ENCODE measurements at regions not wholly inside any gene's neighbourhood (a gene's known extent, or its start where the extent isn't known, plus 50 kb on each side); places are given as distances from the start of the nearest gene placed in this dataset.

DNA sequence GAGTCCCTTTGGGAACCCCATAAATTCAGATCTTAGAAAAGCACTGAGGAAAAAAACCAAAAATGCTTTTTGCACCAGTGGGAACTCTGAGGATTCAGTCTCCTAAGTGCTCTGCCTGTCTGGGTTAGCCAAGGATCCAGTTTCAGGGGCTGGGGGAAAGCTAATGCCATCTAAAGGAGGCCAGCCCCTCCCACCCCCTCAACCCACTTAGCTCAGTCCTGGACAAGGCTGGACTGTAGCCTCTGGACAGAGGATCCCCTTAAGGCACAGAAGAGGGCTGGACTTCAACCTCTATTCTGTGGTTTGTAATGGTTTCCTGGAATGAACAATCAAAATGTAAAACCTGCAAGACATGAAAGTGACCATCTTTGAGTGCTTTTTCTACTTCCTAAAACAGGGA lies 356.1 kb upstream of the ZFHX3 start:
- Histone ChIP-seq H3K9me3 (ENCODE audit: control insufficient read depth, insufficient read depth, low read depth, low read length) (no peaks in the 10 kb centered on the region), H3K4me3 (ENCODE audit: low read depth in 2 of 2, low read length in 2 of 2) (no peak overlapping the region), H3K27ac (ENCODE audit: low read length) (no peak overlapping the region), H3K27me3 (ENCODE audit: control insufficient read depth, insufficient read depth, low read length) (no peaks in the 10 kb centered on the region; the same call in 1 of the 2 replicates), H3K4me1 (ENCODE audit: control insufficient read depth, insufficient read depth, low read length) (no peaks in the 10 kb centered on the region), H3K36me3 (ENCODE audit: control insufficient read depth, insufficient read depth, low read length) (no peaks in the 10 kb centered on the region)
- ChIA-PET POLR2A (no interaction called here), CTCF (no interaction called here)
- intact Hi-C loops (cut with micrococcal nuclease; ENCODE audit: unreplicated experiment) (no loop called here), in situ Hi-C loops (cut with HindIII; ENCODE audit: low pct_unique_long_range_greater_than_20kb, low sequenced_read_pairs) (no loop called here)
- BruUV-seq (replicated peaks): no TSS peak
- DNase-seq (ENCODE audit: low read depth, low spot score) (no peak), ATAC-seq (no peak)
- no peak for TF ChIP-seq TCF7L2 (IDR thresholded peaks at IDR 0.05; ENCODE audit: low read depth, low read length)
- TF ChIP-seq, protein P1, sequence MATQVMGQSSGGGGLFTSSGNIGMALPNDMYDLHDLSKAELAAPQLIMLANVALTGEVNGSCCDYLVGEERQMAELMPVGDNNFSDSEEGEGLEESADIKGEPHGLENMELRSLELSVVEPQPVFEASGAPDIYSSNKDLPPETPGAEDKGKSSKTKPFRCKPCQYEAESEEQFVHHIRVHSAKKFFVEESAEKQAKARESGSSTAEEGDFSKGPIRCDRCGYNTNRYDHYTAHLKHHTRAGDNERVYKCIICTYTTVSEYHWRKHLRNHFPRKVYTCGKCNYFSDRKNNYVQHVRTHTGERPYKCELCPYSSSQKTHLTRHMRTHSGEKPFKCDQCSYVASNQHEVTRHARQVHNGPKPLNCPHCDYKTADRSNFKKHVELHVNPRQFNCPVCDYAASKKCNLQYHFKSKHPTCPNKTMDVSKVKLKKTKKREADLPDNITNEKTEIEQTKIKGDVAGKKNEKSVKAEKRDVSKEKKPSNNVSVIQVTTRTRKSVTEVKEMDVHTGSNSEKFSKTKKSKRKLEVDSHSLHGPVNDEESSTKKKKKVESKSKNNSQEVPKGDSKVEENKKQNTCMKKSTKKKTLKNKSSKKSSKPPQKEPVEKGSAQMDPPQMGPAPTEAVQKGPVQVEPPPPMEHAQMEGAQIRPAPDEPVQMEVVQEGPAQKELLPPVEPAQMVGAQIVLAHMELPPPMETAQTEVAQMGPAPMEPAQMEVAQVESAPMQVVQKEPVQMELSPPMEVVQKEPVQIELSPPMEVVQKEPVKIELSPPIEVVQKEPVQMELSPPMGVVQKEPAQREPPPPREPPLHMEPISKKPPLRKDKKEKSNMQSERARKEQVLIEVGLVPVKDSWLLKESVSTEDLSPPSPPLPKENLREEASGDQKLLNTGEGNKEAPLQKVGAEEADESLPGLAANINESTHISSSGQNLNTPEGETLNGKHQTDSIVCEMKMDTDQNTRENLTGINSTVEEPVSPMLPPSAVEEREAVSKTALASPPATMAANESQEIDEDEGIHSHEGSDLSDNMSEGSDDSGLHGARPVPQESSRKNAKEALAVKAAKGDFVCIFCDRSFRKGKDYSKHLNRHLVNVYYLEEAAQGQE (IDR thresholded peaks at IDR 0.05; ENCODE audit: insufficient read depth in 1 of 2, low read depth in 2 of 2, low read length in 1 of 2): no peak
- TF ChIP-seq, protein P2, sequence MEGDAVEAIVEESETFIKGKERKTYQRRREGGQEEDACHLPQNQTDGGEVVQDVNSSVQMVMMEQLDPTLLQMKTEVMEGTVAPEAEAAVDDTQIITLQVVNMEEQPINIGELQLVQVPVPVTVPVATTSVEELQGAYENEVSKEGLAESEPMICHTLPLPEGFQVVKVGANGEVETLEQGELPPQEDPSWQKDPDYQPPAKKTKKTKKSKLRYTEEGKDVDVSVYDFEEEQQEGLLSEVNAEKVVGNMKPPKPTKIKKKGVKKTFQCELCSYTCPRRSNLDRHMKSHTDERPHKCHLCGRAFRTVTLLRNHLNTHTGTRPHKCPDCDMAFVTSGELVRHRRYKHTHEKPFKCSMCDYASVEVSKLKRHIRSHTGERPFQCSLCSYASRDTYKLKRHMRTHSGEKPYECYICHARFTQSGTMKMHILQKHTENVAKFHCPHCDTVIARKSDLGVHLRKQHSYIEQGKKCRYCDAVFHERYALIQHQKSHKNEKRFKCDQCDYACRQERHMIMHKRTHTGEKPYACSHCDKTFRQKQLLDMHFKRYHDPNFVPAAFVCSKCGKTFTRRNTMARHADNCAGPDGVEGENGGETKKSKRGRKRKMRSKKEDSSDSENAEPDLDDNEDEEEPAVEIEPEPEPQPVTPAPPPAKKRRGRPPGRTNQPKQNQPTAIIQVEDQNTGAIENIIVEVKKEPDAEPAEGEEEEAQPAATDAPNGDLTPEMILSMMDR (IDR thresholded peaks at IDR 0.05): no peak
- no peak for TF ChIP-seq POLR2AphosphoS5 (IDR thresholded peaks at IDR 0.05; ENCODE audit: low read depth, low read length)
- TF ChIP-seq SIN3A (IDR thresholded peaks at IDR 0.05; ENCODE audit: borderline replicate concordance, insufficient read depth, low read depth, low read length): no peak

DNA sequence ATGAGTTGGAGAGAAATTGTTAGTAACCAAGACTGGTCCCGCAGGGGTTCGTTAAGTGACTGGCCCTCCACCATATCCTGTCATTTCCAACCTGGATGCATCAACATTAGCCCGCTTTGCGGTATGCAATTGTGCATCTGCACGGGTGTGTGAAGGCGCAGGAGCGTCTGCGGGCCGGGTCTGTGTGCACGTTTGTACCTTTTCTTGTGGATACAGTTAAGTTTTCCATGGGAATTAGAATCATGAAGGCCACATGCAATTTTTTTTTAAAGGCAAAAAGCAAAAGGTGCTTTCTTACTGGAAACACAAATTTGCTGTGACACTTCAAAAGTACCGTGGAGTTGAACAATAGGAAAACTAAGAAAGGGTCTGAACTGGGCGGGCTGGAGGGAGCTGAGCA lies 355.4 kb upstream of the ZFHX3 start:
- H3K4me3 ChIP-seq (ENCODE audit: low read depth in 2 of 2, low read length in 2 of 2): no peak overlapping the region
- no peaks in the 10 kb centered on the region for H3K36me3 ChIP-seq (ENCODE audit: control insufficient read depth, insufficient read depth, low read length)
- ATAC-seq (no peak), DNase-seq (ENCODE audit: low read depth, low spot score) (no peak)
- no peaks in the 10 kb centered on the region for H3K4me1 ChIP-seq (ENCODE audit: control insufficient read depth, insufficient read depth, low read length)
- BruUV-seq (replicated peaks): no TSS peak
- intact Hi-C loops (cut with micrococcal nuclease; ENCODE audit: unreplicated experiment): no loop called here
- no peak for TF ChIP-seq TCF7L2 (IDR thresholded peaks at IDR 0.05; ENCODE audit: low read depth, low read length)
- TF ChIP-seq, protein P1 (IDR thresholded peaks at IDR 0.05; ENCODE audit: insufficient read depth in 1 of 2, low read depth in 2 of 2, low read length in 1 of 2): no peak
- TF ChIP-seq, protein P2 (IDR thresholded peaks at IDR 0.05): no peak
- no peak for TF ChIP-seq SIN3A (IDR thresholded peaks at IDR 0.05; ENCODE audit: borderline replicate concordance, insufficient read depth, low read depth, low read length)
- no peak for TF ChIP-seq POLR2AphosphoS5 (IDR thresholded peaks at IDR 0.05; ENCODE audit: low read depth, low read length)
- H3K27me3 ChIP-seq (ENCODE audit: control insufficient read depth, insufficient read depth, low read length): no peaks in the 10 kb centered on the region; the same call in 1 of the 2 replicates
- ChIA-PET CTCF (interaction anchor here (0.7 kb wide), 1 partner anchor 588 kb away, joined by 5 read pairs; no protein-coding TSS in a partner anchor), POLR2A (no interaction called here)
- in situ Hi-C loops (cut with HindIII; ENCODE audit: low pct_unique_long_range_greater_than_20kb, low sequenced_read_pairs): no loop called here
- H3K27ac ChIP-seq (ENCODE audit: low read length): no peak overlapping the region
- no peaks in the 10 kb centered on the region for H3K9me3 ChIP-seq (ENCODE audit: control insufficient read depth, insufficient read depth, low read depth, low read length)

Data from Panc1 (cell line).